ENCODE measurements at regions not wholly inside any gene's neighbourhood (a gene's known extent, or its start where the extent isn't known, plus 50 kb on each side); places are given as distances from the start of the nearest gene placed in this dataset.

DNA sequence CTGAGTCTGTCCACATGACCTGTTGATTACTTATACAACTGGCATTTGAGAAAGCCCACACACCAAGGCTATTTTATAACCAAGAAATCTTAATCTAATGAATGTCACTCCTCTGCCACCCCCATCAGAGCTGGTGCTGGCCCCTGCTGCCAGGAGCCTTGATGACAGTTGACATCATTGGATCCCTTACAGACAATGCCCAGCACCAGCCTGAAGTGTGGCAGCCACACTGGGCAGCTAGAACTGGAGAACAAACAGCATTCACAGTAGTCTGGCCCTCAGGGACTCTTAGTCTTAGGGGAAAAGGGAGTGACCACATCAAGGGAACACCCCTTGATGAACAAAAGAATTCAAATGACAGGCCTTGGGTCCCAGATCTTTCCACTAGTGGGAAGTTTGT, 840.6 kb downstream of the EPHA3 start:
- no peak for TF ChIP-seq POLR2AphosphoS5 (IDR thresholded peaks at IDR 0.05; ENCODE audit: low read depth, low read length)
- TF ChIP-seq POLR2A (IDR thresholded peaks at IDR 0.05; ENCODE audit: low read depth, low read length): no peak

Data from GM12892 (cell line).